Vagina (tissue), 2 donors: ENCODE measurements at regions not wholly inside any gene's neighbourhood (a gene's known extent, or its start where the extent isn't known, plus 50 kb on each side); places are given as distances from the start of the nearest gene placed in this dataset.
"Not testable (repeated sequence)": the region's sequence is repeated elsewhere in the genome, so short reads cannot be mapped to it uniquely, and the experiment has no call there.

Source experiments
- CTCF ChIP-seq, 3 experiments: fragments of 450-650 bp in 2 of 3; fragments of 200-600 bp in 1 of 3; sonication (generic) in 1 of 3; IDR thresholded peaks; one replicate each; pipeline ENCODE4 v1.5.1; 2017 to 2019; ENCODE audit warnings: antibody characterized with exemption in 3 of 3, mild to moderate bottlenecking in 2 of 3, moderate library complexity in 2 of 3
- POLR2A ChIP-seq, 2 donors: fragments of 450-650 bp; IDR thresholded peaks; one replicate each; pipeline ENCODE4 v1.6.1; 2017; ENCODE audit warnings: antibody characterized with exemption in 2 of 2, mild to moderate bottlenecking in 2 of 2, moderate library complexity in 2 of 2
- POLR2AphosphoS5 ChIP-seq, 2 donors: sonication (generic); formaldehyde crosslinking; IDR thresholded peaks; one replicate each; pipeline ENCODE4 v1.9.0; 2017; ENCODE audit warnings: antibody characterized with exemption in 2 of 2, mild to moderate bottlenecking in 2 of 2, low read depth in 1 of 2; ENCODE audit not compliant: insufficient read depth in 1 of 2

GRCh38 chr7:56910973-56911372 lies 221.3 kb downstream of the ZNF479 start:
- not testable (repeated sequence) for TF ChIP-seq CTCF (IDR thresholded peaks at IDR 0.05); POLR2A (IDR thresholded peaks at IDR 0.05); POLR2AphosphoS5 (IDR thresholded peaks at IDR 0.05; ENCODE audit: insufficient read depth in 1 of 2, low read depth in 1 of 2)
